ENCODE measurements at regions not wholly inside any gene's neighbourhood (a gene's known extent, or its start where the extent isn't known, plus 50 kb on each side); places are given as distances from the start of the nearest gene placed in this dataset.
"Not testable (repeated sequence)": the region's sequence is repeated elsewhere in the genome, so short reads cannot be mapped to it uniquely, and the experiment has no call there.

DNA sequence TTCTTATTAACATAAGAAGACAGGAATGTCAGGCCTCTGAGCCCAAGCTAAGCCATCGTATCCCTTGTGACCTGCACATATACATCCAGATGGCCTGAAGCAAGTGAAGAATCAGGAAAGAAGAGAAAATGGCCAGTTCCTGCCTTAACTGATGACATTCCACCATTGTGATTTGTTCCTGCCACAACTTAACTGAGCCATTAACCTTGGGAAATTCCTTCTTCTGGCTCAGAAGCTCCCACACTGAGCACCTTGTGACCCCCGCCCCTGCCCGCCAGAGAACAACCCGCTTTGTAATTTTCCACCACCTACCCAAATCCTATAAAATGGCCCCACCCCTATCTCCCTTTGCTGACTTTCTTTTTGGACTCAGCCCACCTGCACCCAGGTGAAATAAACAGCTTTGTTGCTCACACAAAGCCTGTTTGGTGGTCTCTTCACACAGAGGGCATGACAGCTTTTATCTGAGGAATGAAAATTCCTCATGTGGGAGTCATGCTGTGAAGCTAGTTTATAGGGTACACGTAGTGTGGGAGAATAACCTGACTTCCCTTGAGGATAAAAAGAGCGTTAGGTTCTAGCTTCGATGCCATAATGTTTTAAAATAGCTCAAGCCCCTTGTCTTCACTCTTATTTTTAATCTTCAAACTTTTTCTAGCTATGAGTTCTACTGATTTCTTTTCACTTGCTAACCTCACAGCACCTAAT is 122.0 kb downstream of the AHR start:
- H3K27ac Mint-ChIP-seq (ENCODE audit: low read depth); H3K4me1 Mint-ChIP-seq; DNase-seq (ENCODE audit: low spot score in 2 of 2): not testable (repeated sequence)

DNA sequence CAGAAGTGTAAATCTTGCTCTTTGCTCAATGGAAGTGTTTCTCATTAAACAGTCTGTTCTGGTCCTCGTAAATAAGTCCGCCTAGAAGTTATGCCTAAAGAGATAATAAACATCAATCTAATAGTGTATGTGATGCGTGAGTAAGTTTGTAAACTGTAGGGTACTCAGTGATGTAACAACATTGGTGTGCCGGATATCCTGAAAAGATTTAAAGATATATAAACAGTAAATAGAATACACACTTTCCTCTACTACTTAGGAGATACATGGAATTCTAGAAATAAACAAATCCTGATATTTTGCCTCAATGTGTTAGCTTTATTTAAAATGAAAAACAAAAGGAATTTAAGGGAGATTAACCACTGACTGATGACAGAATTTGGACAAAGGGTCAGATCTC is 123.5 kb downstream of the AHR start:
- DNase-seq (ENCODE audit: low spot score in 2 of 2) (no peak), ATAC-seq (replicated peaks; ENCODE audit: extremely low read depth, poor library complexity, severe bottlenecking) (no peak)
- Mint-ChIP-seq H3K27me3 (no peaks in the 10 kb centered on the region), H3K36me3 (ENCODE audit: insufficient read depth) (no peaks in the 10 kb centered on the region), H3K9me3 (peaks cover 4% of the 10 kb centered on the region), H3K4me3 (no peak overlapping the region), H3K27ac (ENCODE audit: low read depth) (no peak overlapping the region), H3K4me1 (no peaks in the 10 kb centered on the region)

More for the DNA sequence above, 122.0 kb downstream of the AHR start:
- not testable (repeated sequence) for H3K9me3 Mint-ChIP-seq; H3K36me3 Mint-ChIP-seq (ENCODE audit: insufficient read depth); ATAC-seq (replicated peaks; ENCODE audit: extremely low read depth, poor library complexity, severe bottlenecking); H3K4me3 Mint-ChIP-seq; H3K27me3 Mint-ChIP-seq

DNA sequence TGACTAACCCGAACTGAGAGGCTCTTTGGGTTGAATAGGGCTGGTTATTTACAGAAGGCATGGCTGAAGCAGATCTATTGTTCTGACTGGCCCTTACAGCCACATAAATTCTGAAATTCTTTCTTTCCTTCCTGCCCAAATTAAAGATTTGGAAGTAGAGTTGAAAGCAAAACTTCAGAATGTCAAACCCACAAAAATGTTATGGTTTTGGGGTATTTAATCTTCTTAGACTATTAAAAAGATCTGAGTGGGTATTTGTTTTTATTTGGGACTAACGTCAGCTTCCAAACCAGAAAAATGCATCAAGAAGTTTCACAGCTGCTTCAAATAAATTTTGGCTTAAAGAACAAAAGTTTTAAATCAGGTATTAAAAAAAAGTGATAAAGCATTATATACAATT is 124.5 kb downstream of the AHR start:
- peaks cover 6% of the 10 kb centered on the region for H3K9me3 Mint-ChIP-seq
- no peak overlapping the region for H3K27ac Mint-ChIP-seq (ENCODE audit: low read depth)
- H3K27me3 Mint-ChIP-seq = no peaks in the 10 kb centered on the region
- DNase-seq (ENCODE audit: low spot score in 2 of 2) = no peak
- H3K4me1 Mint-ChIP-seq = no peaks in the 10 kb centered on the region
- H3K4me3 Mint-ChIP-seq = no peak overlapping the region
- ATAC-seq (replicated peaks; ENCODE audit: extremely low read depth, poor library complexity, severe bottlenecking) = no peak
- H3K36me3 Mint-ChIP-seq (ENCODE audit: insufficient read depth) = no peaks in the 10 kb centered on the region

DNA sequence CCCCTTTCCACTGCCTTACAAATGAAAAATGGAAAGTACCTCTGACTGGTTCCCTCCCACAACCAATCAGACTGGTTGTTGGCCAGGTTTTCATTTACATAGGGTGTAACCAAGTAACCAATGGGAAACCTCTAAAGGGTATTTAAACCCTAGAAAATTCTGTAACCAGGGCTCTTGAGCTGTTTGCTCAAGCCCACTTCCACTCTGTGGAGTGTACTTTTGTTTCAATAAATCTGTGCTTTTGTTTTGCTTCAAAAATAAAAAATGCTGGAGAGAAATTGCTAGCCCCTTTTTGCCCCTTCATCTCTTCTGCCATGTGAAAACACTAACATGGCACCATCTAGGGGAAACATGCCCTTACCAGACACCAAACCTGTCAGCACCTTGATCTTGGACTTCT is 129.5 kb downstream of the AHR start:
- Mint-ChIP-seq H3K36me3 (ENCODE audit: insufficient read depth) (no peaks in the 10 kb centered on the region), H3K4me1 (no peaks in the 10 kb centered on the region), H3K4me3 (no peak overlapping the region), H3K27ac (ENCODE audit: low read depth) (no peak overlapping the region), H3K27me3 (no peaks in the 10 kb centered on the region), H3K9me3 (peaks cover 9% of the 10 kb centered on the region)
- ATAC-seq (replicated peaks; ENCODE audit: extremely low read depth, poor library complexity, severe bottlenecking) (no peak), DNase-seq (ENCODE audit: low spot score in 2 of 2) (no peak)

DNA sequence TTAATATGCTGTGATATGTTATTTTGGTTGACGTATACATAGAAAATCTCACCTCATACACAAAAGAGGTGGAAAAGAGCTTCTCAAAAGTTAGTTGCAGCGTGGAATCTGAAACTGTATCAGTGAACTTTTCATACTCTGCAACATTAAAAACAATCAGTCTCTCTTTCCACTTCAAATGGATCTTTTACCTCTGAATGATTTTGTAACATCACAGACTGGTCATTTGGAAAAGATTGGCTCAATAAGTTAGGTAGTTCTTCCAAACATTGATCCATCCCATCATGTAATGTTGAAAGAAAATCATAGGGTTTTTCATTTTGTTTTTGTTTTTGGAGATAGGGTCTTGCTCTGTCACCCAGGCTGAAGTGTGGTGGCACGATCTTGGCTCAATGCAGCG is 131.1 kb downstream of the AHR start:
- peaks cover 9% of the 10 kb centered on the region for H3K27me3 Mint-ChIP-seq
- no peak for DNase-seq (ENCODE audit: low spot score in 2 of 2)
- H3K9me3 Mint-ChIP-seq = peaks cover 9% of the 10 kb centered on the region
- H3K4me1 Mint-ChIP-seq = no peaks in the 10 kb centered on the region
- no peaks in the 10 kb centered on the region for H3K36me3 Mint-ChIP-seq (ENCODE audit: insufficient read depth)
- ATAC-seq (replicated peaks; ENCODE audit: extremely low read depth, poor library complexity, severe bottlenecking) = no peak
- no peak overlapping the region for H3K4me3 Mint-ChIP-seq
- H3K27ac Mint-ChIP-seq (ENCODE audit: low read depth) = no peak overlapping the region

DNA sequence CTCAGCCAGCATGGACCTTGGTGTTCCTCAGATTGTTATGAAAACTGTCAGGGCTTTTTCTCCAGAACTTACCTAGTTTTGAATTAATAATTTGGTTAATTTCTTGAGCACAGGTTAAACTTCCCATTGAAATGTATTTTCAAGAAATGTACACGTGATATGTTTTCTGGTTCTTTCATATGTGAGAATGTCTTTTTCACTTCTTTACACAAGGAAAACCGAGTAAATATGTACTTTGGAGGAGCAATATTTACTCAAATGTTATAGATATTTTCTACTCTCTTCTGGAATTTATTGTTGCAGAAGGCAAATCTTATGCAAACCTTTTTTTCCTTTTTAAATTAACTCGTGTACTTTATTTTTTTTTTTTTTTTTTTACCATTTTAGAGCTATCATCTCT is 134.3 kb downstream of the AHR start:
- no peaks in the 10 kb centered on the region for H3K36me3 Mint-ChIP-seq (ENCODE audit: insufficient read depth)
- ATAC-seq (replicated peaks; ENCODE audit: extremely low read depth, poor library complexity, severe bottlenecking) = no peak
- DNase-seq (ENCODE audit: low spot score in 2 of 2) = no peak
- no peaks in the 10 kb centered on the region for H3K4me1 Mint-ChIP-seq
- no peak overlapping the region for H3K4me3 Mint-ChIP-seq
- no peak overlapping the region for H3K27ac Mint-ChIP-seq (ENCODE audit: low read depth)
- peaks cover 5% of the 10 kb centered on the region for H3K9me3 Mint-ChIP-seq
- H3K27me3 Mint-ChIP-seq = peaks cover 20% of the 10 kb centered on the region

DNA sequence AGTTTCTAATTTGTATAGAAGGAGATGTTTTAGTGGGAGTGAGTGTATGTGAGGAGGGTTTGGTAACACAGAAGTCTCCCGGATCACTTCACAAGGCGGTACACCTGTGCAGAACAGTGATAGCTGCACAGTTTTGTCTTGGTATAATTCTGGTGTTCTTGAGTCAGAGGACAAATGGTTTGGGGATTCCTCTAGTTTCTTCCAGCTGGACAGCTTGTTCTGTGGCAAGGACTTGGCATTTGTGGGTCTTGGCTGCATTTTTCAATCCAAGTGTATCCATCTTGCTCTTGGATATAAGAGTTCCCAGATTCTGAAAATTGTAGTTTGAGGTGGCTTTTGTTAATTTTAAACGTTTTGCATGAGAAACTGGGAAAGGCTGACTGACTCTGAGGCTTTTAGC is 135.7 kb downstream of the AHR start:
- no peak for ATAC-seq (replicated peaks; ENCODE audit: extremely low read depth, poor library complexity, severe bottlenecking)
- no peak for DNase-seq (ENCODE audit: low spot score in 2 of 2)
- Mint-ChIP-seq H3K36me3 (ENCODE audit: insufficient read depth) (no peaks in the 10 kb centered on the region), H3K9me3 (no peaks in the 10 kb centered on the region), H3K4me1 (no peaks in the 10 kb centered on the region), H3K27me3 (peaks cover 20% of the 10 kb centered on the region), H3K4me3 (no peak overlapping the region), H3K27ac (ENCODE audit: low read depth) (no peak overlapping the region)

DNA sequence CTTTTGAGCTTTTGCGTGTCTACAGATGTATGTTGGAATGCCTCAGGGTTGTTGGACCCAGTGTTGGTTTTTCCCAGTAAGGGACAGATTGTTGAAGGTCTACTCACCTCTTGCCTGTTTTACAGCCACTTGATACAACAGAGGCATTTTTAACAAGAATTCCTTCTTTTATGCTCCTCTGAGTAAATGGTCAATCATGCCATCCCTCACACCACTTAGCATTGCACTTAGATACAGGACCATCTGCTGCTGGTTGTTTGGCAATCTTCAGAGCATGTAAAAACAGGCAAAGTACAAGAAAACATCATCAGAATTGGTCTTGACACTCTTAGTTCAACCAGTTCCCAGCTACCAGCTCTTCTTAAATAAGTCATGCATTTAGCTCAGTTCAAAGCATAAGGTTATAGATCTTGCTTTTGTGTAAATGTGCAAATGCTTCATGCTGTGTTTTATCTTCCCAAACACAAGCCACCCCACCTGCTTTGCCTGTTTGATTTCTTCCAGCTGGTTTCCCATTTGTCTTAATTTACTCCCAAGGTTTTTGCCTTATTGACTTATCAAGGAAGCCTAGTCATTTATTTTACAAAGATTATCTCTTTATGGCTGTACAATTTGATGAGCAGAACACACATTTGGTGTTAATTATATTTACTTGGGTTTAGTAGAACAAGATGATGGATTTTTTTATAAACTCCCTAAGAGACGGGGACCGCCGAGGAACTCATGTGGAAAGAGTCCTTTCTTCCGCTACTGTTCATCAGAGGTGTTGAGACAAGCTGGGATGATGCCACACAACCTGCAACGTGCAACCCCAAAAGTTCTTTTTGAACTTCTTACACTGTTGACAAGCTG is 136.6 kb downstream of the AHR start:
- H3K27me3 Mint-ChIP-seq = peaks cover 21% of the 10 kb centered on the region
- no peaks in the 10 kb centered on the region for H3K9me3 Mint-ChIP-seq
- no peaks in the 10 kb centered on the region for H3K4me1 Mint-ChIP-seq
- no peak overlapping the region for H3K27ac Mint-ChIP-seq (ENCODE audit: low read depth)
- no peaks in the 10 kb centered on the region for H3K36me3 Mint-ChIP-seq (ENCODE audit: insufficient read depth)
- H3K4me3 Mint-ChIP-seq = no peak overlapping the region
- DNase-seq (ENCODE audit: low spot score in 2 of 2) (no peak), ATAC-seq (replicated peaks; ENCODE audit: extremely low read depth, poor library complexity, severe bottlenecking) (no peak)

DNA sequence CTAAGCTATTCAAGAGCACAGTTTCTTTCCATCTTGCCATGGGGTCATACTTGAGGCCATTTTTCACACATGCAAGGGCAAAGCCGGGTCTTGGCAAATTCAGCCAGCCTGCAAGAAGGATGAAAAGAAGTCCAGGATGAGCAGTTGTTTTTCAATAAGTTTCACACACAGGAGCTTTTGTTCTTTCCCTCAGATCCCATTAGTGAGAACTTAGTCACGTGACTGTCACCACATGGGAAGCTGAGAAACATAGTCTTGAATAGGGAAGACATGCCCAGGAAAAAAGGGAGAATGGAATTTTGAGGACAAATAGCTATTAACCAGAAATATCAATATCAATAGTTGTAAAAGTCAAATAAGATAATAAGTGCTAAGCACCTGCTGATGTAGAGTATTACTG is 137.7 kb downstream of the AHR start:
- peaks cover 29% of the 10 kb centered on the region for H3K27me3 Mint-ChIP-seq
- H3K27ac Mint-ChIP-seq (ENCODE audit: low read depth) = no peak overlapping the region
- no peak overlapping the region for H3K4me3 Mint-ChIP-seq
- no peaks in the 10 kb centered on the region for H3K4me1 Mint-ChIP-seq
- DNase-seq (ENCODE audit: low spot score in 2 of 2) (no peak), ATAC-seq (replicated peaks; ENCODE audit: extremely low read depth, poor library complexity, severe bottlenecking) (no peak)
- peaks cover 8% of the 10 kb centered on the region for H3K9me3 Mint-ChIP-seq
- no peaks in the 10 kb centered on the region for H3K36me3 Mint-ChIP-seq (ENCODE audit: insufficient read depth)

DNA sequence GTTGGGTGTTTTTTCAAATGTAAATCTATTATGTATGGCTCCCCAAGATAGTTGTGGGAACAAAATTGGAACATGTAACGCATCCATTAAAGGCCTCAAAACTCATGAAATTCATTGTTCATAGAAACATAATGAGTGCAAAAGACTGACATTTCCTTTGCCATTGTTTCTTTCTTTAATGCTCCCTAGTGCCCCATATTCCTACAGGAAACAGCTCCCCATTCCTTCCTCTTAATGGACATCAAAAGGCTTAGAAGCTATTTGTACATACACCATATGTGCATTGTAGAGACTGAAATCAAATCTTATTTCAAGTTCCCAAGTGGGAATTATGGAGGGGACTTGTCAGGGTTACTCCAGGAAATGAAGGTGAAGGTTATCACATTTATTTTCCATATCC is 139.1 kb downstream of the AHR start:
- Mint-ChIP-seq H3K4me1 (no peaks in the 10 kb centered on the region), H3K4me3 (no peak overlapping the region), H3K27ac (ENCODE audit: low read depth) (no peak overlapping the region), H3K27me3 (peaks cover 29% of the 10 kb centered on the region), H3K9me3 (peaks cover 8% of the 10 kb centered on the region), H3K36me3 (ENCODE audit: insufficient read depth) (no peaks in the 10 kb centered on the region)
- ATAC-seq (replicated peaks; ENCODE audit: extremely low read depth, poor library complexity, severe bottlenecking) (no peak), DNase-seq (ENCODE audit: low spot score in 2 of 2) (no peak)

DNA sequence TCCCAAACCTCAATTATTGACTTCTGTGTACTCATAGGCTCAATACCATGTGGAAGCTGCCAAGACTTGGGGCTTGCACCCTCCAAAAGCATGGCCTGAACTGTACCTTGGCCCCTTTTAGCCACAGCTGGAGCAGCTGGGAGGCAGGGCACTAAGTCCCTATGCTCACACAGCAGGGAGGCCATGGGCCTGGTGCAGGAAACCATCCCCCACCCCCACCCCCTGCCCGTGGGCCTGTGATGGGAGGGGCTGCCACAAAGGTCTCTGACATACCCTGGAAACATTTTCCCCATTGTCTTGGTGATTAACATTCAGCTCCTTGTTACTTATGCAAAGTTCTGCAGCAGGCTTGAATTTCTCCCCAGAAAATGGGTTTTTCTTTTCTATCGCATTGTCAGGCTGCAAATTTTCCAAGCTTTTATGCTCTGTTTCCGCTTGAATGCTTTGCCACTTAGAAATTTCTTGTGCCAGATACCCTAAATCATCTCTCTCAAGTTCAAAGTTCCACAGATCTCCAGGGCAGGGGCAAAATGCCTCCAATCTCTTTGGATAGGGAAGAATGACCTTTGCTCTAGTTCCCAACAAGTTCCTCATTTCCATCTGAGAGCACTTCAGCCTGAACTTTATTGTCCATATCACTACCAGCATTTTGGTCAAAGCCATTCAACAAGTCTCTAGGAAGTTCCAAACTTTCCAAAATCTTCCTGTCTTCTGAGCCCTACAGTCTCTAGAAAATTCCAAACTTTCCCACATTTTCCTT is 141.8 kb downstream of the AHR start:
- not testable (repeated sequence) for H3K4me1 Mint-ChIP-seq; H3K9me3 Mint-ChIP-seq; H3K4me3 Mint-ChIP-seq; H3K27ac Mint-ChIP-seq (ENCODE audit: low read depth); DNase-seq (ENCODE audit: low spot score in 2 of 2); ATAC-seq (replicated peaks; ENCODE audit: extremely low read depth, poor library complexity, severe bottlenecking); H3K36me3 Mint-ChIP-seq (ENCODE audit: insufficient read depth)
- peaks cover 28% of the 10 kb centered on the region for H3K27me3 Mint-ChIP-seq

DNA sequence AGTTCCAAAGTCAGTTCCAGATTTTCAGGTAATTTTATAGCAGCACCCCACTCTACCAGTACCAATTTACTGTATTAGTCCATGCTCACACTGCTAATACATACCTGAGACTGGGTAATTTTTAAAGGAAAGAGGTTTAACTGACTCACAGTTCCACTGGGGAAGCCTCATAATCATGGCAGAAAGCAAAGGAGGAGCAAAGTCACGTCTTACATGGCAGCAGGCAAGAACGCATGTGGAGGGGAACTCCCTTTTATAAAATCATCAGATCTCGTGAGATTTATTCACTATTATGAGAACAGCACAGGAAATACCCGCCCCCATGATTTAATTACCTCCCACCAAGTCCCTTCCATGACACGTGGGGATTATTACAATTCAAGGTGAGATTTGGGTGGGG is 142.4 kb downstream of the AHR start:
- Mint-ChIP-seq H3K4me1 (no peaks in the 10 kb centered on the region), H3K27ac (ENCODE audit: low read depth) (no peak overlapping the region), H3K4me3 (no peak overlapping the region), H3K36me3 (ENCODE audit: insufficient read depth) (no peaks in the 10 kb centered on the region), H3K9me3 (peaks cover 8% of the 10 kb centered on the region), H3K27me3 (peaks cover 22% of the 10 kb centered on the region)
- no peak for DNase-seq (ENCODE audit: low spot score in 2 of 2)
- no peak for ATAC-seq (replicated peaks; ENCODE audit: extremely low read depth, poor library complexity, severe bottlenecking)

All from central memory CD8-positive, alpha-beta T cell (primary cell).